Suprapubic skin (tissue), 2 donors: ENCODE measurements at regions not wholly inside any gene's neighbourhood (a gene's known extent, or its start where the extent isn't known, plus 50 kb on each side); places are given as distances from the start of the nearest gene placed in this dataset.

Experiments
- EP300 ChIP-seq: sonication (generic); formaldehyde crosslinking; IDR thresholded peaks from one replicate; pipeline ENCODE4 v1.6.1; 2017; ENCODE audit warnings: antibody characterized with exemption
- POLR2A ChIP-seq, 2 donors: fragments of 450-650 bp; IDR thresholded peaks; one replicate each; pipeline ENCODE4 v1.6.1; 2017; ENCODE audit warnings: antibody characterized with exemption in 2 of 2, mild to moderate bottlenecking in 2 of 2, moderate library complexity in 2 of 2

- TF ChIP-seq EP300 (no peak), POLR2A (IDR thresholded peaks at IDR 0.05) (no peak)
Measured at GRCh38 chr12:127583041-127583440, 683.9 kb upstream of the TMEM132C start.
